Transverse colon (tissue), 4 donors: ENCODE measurements at regions not wholly inside any gene's neighbourhood (a gene's known extent, or its start where the extent isn't known, plus 50 kb on each side); places are given as distances from the start of the nearest gene placed in this dataset.

Experiments
- DNase-seq: peaks from one replicate; pipeline ENCODE4 v3.0.0-alpha.2; 2019
- H3K27ac ChIP-seq, 4 donors: fragments of 200-600 bp; sonication (generic); 2 replicates each; pipeline ENCODE4 v1.5.1; 2016 to 2018; ENCODE audit warnings: inconsistent platforms in 4 of 4
- H3K27me3 ChIP-seq: fragments of 200-600 bp; sonication (generic); 2 replicates; pipeline ENCODE4 v1.5.1; 2017; ENCODE audit warnings: inconsistent platforms
- H3K36me3 ChIP-seq, 4 donors: fragments of 200-600 bp; sonication (generic); 2 replicates each; pipeline ENCODE4 v1.5.1; 2017 to 2019; ENCODE audit warnings: inconsistent platforms in 4 of 4
- H3K4me1 ChIP-seq, 4 donors: fragments of 200-600 bp; sonication (generic); 2 replicates each; pipeline ENCODE4 v1.5.1; 2017 to 2020; ENCODE audit warnings: inconsistent platforms in 4 of 4
- H3K4me3 ChIP-seq, 4 donors: fragments of 200-600 bp; sonication (generic); 1 replicate in 1 of 4; 2 replicates in 3 of 4; pipeline versions ENCODE4 v1.5.1 to v1.6.1; 2017 to 2019; ENCODE audit warnings: inconsistent platforms in 4 of 4
- H3K9me3 ChIP-seq, 2 donors: fragments of 200-600 bp; sonication (generic); 2 replicates each; pipeline ENCODE4 v1.5.1; 2017 to 2019; ENCODE audit warnings: inconsistent platforms in 2 of 2
- EP300 ChIP-seq: sonication (generic); formaldehyde crosslinking; IDR thresholded peaks from one replicate; pipeline ENCODE4 v1.6.1; 2017; ENCODE audit warnings: antibody characterized with exemption, low read depth
- POLR2A ChIP-seq: fragments of 450-650 bp; IDR thresholded peaks from one replicate; pipeline ENCODE4 v1.6.1; 2016; ENCODE audit warnings: antibody characterized with exemption, mild to moderate bottlenecking, moderate library complexity
- POLR2AphosphoS5 ChIP-seq, 3 donors: sonication (generic); formaldehyde crosslinking; IDR thresholded peaks; one replicate each; pipeline ENCODE4 v1.6.1; 2016; ENCODE audit warnings: antibody characterized with exemption in 3 of 3
- WGBS, 2 donors: methylation state at CpG; one replicate each; pipeline ENCODE4 v1.1.5; 2018; ENCODE audit warnings: low coverage in 1 of 2; 5-methylcytosine and 5-hydroxymethylcytosine counted together
- in situ Hi-C, 4 donors: fragments of 200-750 bp; cut with MboI; loops; one replicate each; pipeline versions ENCODE4 v1.15.0 to v1.15.1; 2017; ENCODE audit warnings: low sequenced_read_pairs in 3 of 4, low pct_ligation_motif_present in 1 of 4, low pct_unique_long_range_greater_than_20kb in 1 of 4
- intact Hi-C: fragments of 100-400 bp; cut with DNase I; formaldehyde crosslinking; loops from one replicate; pipeline ENCODE4 v1.15.1; 2023; ENCODE audit warnings: low total_unique reads
- TF ChIP-seq, protein P1 (sequence below), 5 experiments: fragments of 200-600 bp in 3 of 5; fragments of 450-650 bp in 2 of 5; sonication (generic) in 3 of 5; IDR thresholded peaks; 1 replicate in 2 of 5; 2 replicates in 3 of 5; pipeline ENCODE4 v1.5.1; 2016 to 2017; ENCODE audit warnings: antibody characterized with exemption in 5 of 5, inconsistent platforms in 3 of 5, mild to moderate bottlenecking in 2 of 5, moderate library complexity in 1 of 5

DNA sequence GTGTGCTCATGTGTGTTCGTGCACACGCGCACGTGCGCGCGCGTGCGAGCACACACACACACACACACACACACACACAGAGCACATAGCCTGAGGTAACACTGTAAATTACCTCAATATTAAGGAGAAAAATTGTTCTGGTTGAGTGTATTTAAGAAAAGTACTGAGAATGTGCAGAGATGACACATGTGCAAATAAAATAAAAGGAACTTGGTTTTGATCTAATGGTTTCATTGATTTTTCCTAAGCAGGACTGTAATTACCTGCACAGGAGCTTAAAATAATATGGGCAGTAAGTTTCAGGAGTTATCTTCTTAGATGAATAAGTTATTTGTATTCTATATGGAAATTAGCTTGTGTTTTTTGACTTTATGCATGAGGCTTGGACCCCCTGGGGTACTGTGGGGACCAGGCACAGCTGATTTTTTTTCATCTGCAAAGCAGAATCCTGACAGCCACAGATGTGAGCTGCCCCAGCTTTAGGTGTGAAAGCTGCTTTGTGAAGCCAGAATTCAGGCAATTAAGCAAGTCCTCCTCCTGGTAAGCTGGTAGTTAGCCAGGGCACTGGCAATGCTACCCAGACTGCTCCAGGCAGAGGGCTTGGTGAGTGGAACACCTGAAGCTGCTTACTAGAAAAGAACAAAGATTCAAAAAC, 1040.6 kb upstream of the CITED2 start:
- H3K27me3 ChIP-seq, result no peaks in the 10 kb centered on the region
- no peak overlapping the region for H3K27ac ChIP-seq
- no peaks in the 10 kb centered on the region for H3K36me3 ChIP-seq
- no peak overlapping the region for H3K4me3 ChIP-seq
- intact Hi-C loops (no loop called here), in situ Hi-C loops (no loop called here)
- TF ChIP-seq EP300, result no peak
- TF ChIP-seq, protein P1, sequence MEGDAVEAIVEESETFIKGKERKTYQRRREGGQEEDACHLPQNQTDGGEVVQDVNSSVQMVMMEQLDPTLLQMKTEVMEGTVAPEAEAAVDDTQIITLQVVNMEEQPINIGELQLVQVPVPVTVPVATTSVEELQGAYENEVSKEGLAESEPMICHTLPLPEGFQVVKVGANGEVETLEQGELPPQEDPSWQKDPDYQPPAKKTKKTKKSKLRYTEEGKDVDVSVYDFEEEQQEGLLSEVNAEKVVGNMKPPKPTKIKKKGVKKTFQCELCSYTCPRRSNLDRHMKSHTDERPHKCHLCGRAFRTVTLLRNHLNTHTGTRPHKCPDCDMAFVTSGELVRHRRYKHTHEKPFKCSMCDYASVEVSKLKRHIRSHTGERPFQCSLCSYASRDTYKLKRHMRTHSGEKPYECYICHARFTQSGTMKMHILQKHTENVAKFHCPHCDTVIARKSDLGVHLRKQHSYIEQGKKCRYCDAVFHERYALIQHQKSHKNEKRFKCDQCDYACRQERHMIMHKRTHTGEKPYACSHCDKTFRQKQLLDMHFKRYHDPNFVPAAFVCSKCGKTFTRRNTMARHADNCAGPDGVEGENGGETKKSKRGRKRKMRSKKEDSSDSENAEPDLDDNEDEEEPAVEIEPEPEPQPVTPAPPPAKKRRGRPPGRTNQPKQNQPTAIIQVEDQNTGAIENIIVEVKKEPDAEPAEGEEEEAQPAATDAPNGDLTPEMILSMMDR (IDR thresholded peaks at IDR 0.05), result no peak
- TF ChIP-seq POLR2A, result no peak
- TF ChIP-seq POLR2AphosphoS5 (IDR thresholded peaks at IDR 0.05), result no peak
- H3K9me3 ChIP-seq, result no peaks in the 10 kb centered on the region
- no peak for DNase-seq
- 90 to 91% methylated on average over 7 to 9 of the region's 9 CpGs for WGBS, 2 donors
- H3K4me1 ChIP-seq, result no peaks in the 10 kb centered on the region

DNA sequence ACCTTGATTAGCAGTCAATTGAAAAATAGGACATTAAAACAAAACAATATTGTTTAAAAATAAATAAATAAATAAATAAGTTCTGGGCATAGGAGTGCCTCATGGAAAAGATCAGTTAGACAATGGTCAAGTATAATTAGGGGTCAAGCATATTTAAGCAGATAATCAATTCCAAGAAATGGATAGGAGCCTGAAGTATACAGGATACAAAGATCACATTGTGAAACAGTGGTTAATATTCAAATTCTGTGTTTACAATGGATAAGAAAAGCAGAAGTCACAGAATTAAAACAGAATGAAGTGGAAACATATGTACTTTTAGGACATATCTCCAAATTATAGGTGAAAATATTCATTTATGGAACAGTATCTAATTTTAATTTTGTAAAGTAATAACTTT, 1028.6 kb upstream of the CITED2 start:
- H3K4me3 ChIP-seq, result no peak overlapping the region
- intact Hi-C loops, result no loop called here
- no peaks in the 10 kb centered on the region for H3K36me3 ChIP-seq
- no peaks in the 10 kb centered on the region for H3K4me1 ChIP-seq
- H3K27ac ChIP-seq, result no peak overlapping the region
- TF ChIP-seq POLR2AphosphoS5 (IDR thresholded peaks at IDR 0.05) (no peak), POLR2A (no peak), EP300 (no peak)
- TF ChIP-seq, protein P1 (IDR thresholded peaks at IDR 0.05), result no peak
- no peaks in the 10 kb centered on the region for H3K9me3 ChIP-seq
- H3K27me3 ChIP-seq, result no peaks in the 10 kb centered on the region
- in situ Hi-C loops, result no loop called here
- no peak for DNase-seq

DNA sequence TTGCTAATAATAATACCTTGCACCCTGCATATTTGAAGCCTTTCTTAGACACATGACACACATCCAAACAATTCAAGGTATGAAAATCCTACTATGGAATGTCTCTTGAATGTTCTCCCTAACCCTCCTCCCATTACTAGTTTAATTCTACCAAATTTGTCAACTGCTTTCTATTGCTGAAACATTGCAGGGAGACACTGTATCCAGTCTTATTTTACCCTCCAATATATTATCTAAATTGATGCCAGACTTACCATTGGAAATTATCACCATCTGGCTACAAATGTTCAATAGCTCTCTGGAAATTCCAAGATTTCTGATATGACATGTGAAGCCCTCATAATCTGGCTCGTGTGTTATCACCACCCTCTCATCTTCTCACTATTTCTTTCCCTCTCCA, 1027.3 kb upstream of the CITED2 start:
- Histone ChIP-seq H3K27me3 (no peaks in the 10 kb centered on the region), H3K36me3 (no peaks in the 10 kb centered on the region), H3K4me3 (no peak overlapping the region), H3K4me1 (no peaks in the 10 kb centered on the region), H3K9me3 (no peaks in the 10 kb centered on the region), H3K27ac (no peak overlapping the region)
- 64 to 86% methylated on average over 1 of the region's 1 CpG for WGBS, 2 donors
- DNase-seq, result no peak
- in situ Hi-C loops, result no loop called here
- intact Hi-C loops, result no loop called here
- no peak for TF ChIP-seq POLR2AphosphoS5 (IDR thresholded peaks at IDR 0.05)
- TF ChIP-seq EP300, result no peak
- TF ChIP-seq, protein P1 (IDR thresholded peaks at IDR 0.05), result no peak
- TF ChIP-seq POLR2A, result no peak

- intact Hi-C loops (no loop called here), in situ Hi-C loops (no loop called here)
- Histone ChIP-seq H3K4me3 (no peak overlapping the region), H3K27me3 (no peaks in the 10 kb centered on the region), H3K4me1 (no peaks in the 10 kb centered on the region), H3K9me3 (no peaks in the 10 kb centered on the region), H3K27ac (no peak overlapping the region), H3K36me3 (no peaks in the 10 kb centered on the region)
- DNase-seq, result no peak
- no peak for TF ChIP-seq EP300
- TF ChIP-seq POLR2A, result no peak
- no peak for TF ChIP-seq POLR2AphosphoS5 (IDR thresholded peaks at IDR 0.05)
- TF ChIP-seq, protein P1 (IDR thresholded peaks at IDR 0.05), result no peak
Measured at GRCh38 chr6:140398076-140398475, 1023.6 kb upstream of the CITED2 start.
